Breast epithelium (tissue), 3 donors: ENCODE measurements at regions not wholly inside any gene's neighbourhood (a gene's known extent, or its start where the extent isn't known, plus 50 kb on each side); places are given as distances from the start of the nearest gene placed in this dataset.
"Not testable (repeated sequence)": the region's sequence is repeated elsewhere in the genome, so short reads cannot be mapped to it uniquely, and the experiment has no call there.

Experiments
- CTCF ChIP-seq, 3 donors: fragments of 450-650 bp; IDR thresholded peaks; one replicate each; pipeline ENCODE4 v1.5.1; 2016 to 2017; ENCODE audit warnings: antibody characterized with exemption in 3 of 3, mild to moderate bottlenecking in 3 of 3, moderate library complexity in 3 of 3
- POLR2A ChIP-seq: fragments of 450-650 bp; IDR thresholded peaks from one replicate; pipeline ENCODE4 v1.6.1; 2016; ENCODE audit warnings: antibody characterized with exemption, mild to moderate bottlenecking, moderate library complexity

- TF ChIP-seq POLR2A; CTCF (IDR thresholded peaks at IDR 0.05): not testable (repeated sequence)
These were observed 65.5 kb upstream of the CFAP126 start for GRCh38 chr1:161433191-161433590.
